ENCODE measurements at regions not wholly inside any gene's neighbourhood (a gene's known extent, or its start where the extent isn't known, plus 50 kb on each side); places are given as distances from the start of the nearest gene placed in this dataset.

DNA sequence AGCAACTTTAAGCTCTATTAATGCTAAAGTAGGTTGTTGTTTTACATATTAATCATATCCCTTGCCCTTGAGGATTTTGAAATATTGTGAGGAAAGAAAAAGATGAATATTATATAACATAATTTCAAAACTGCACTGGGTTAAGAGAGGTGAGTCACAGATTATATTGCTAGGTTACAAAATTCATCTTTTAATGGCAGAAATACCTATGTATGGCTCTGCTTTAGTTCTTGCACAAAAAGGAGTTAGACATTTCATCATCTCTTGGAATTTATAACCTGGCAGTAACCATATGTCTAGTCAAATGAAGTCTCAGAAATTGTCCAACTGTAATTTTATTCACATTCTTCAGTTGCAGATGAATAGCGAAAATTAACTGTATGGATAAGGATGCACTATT is 2041.1 kb downstream of the OLFM4 start:
- H3K36me3 ChIP-seq (replicated peaks in 1 of 2; ENCODE audit: insufficient read depth in 1 of 2, low read depth in 2 of 2): no peaks in the 10 kb centered on the region
- no peaks in the 10 kb centered on the region for H3K27me3 ChIP-seq
- no peak overlapping the region for H3K4me3 ChIP-seq
- WGBS, 2 donors: 85 to 94% methylated on average over 1 of the region's 1 CpG
- ATAC-seq: no peak
- intact Hi-C loops (cut with DNase I): no loop called here
- H3K27ac ChIP-seq: no peak overlapping the region
- TF ChIP-seq, protein P1, sequence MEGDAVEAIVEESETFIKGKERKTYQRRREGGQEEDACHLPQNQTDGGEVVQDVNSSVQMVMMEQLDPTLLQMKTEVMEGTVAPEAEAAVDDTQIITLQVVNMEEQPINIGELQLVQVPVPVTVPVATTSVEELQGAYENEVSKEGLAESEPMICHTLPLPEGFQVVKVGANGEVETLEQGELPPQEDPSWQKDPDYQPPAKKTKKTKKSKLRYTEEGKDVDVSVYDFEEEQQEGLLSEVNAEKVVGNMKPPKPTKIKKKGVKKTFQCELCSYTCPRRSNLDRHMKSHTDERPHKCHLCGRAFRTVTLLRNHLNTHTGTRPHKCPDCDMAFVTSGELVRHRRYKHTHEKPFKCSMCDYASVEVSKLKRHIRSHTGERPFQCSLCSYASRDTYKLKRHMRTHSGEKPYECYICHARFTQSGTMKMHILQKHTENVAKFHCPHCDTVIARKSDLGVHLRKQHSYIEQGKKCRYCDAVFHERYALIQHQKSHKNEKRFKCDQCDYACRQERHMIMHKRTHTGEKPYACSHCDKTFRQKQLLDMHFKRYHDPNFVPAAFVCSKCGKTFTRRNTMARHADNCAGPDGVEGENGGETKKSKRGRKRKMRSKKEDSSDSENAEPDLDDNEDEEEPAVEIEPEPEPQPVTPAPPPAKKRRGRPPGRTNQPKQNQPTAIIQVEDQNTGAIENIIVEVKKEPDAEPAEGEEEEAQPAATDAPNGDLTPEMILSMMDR (IDR thresholded peaks at IDR 0.05): no peak
- TF ChIP-seq POLR2A (IDR thresholded peaks at IDR 0.05): no peak
- no peaks in the 10 kb centered on the region for H3K4me1 ChIP-seq
- DNase-seq: no peak
- H3K9me3 ChIP-seq: no peaks in the 10 kb centered on the region

DNA sequence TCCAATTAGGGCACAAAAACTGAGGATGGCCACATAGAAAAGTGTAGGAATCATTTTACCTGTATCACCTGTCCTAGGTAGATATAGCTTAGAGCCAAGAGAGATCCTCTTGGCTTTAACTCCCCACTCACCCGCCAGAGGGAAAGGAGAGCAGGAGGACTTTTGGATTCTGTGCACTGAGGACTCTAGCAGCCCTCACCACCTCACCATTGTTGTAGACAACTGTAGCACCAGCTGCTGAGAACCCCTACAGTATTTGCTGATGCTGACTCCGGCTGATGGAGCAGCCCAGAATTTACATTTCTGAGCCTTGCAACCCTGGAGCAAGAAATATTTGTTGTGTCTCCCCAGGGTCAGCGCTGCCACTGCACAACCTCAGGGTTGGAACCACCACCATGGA is 2044.4 kb downstream of the OLFM4 start:
- ATAC-seq (no peak), DNase-seq (no peak)
- Histone ChIP-seq H3K27me3 (no peaks in the 10 kb centered on the region), H3K4me3 (no peak overlapping the region), H3K4me1 (no peaks in the 10 kb centered on the region), H3K27ac (no peak overlapping the region), H3K9me3 (no peaks in the 10 kb centered on the region), H3K36me3 (replicated peaks in 1 of 2; ENCODE audit: insufficient read depth in 1 of 2, low read depth in 2 of 2) (no peaks in the 10 kb centered on the region)
- WGBS, 2 donors: 83 to 87% methylated on average over 3 of the region's 3 CpGs
- no peak for TF ChIP-seq POLR2A (IDR thresholded peaks at IDR 0.05)
- TF ChIP-seq, protein P1 (IDR thresholded peaks at IDR 0.05): no peak
- intact Hi-C loops (cut with DNase I): no loop called here

DNA sequence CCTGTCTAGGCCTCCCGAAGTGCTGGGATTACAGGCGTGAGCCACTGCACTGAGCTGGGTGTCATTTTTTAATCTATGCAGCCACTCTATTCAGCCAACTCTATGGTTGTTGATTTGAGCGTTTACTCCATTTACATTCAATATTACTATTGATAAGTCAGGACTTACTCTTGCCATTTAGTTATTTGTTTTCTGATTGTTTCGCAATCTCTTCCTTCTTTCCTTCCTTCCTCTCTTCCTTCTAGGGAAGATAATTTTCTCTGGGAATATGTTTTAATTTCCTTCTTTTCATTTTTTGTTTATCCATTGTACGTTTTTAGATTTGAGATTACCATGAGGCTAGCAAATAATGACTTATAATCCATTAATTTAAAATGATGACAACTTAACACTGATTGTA is 2056.0 kb downstream of the OLFM4 start:
- H3K27ac ChIP-seq: no peak overlapping the region
- DNase-seq (no peak), ATAC-seq (no peak)
- TF ChIP-seq, protein P1 (IDR thresholded peaks at IDR 0.05): no peak
- no peak for TF ChIP-seq POLR2A (IDR thresholded peaks at IDR 0.05)
- no peaks in the 10 kb centered on the region for H3K9me3 ChIP-seq
- no peaks in the 10 kb centered on the region for H3K4me1 ChIP-seq
- WGBS, 2 donors: 61 to 70% methylated on average over 4 to 5 of the region's 5 CpGs
- intact Hi-C loops (cut with DNase I): no loop called here
- no peak overlapping the region for H3K4me3 ChIP-seq
- H3K27me3 ChIP-seq: no peaks in the 10 kb centered on the region
- no peaks in the 10 kb centered on the region for H3K36me3 ChIP-seq (replicated peaks in 1 of 2; ENCODE audit: insufficient read depth in 1 of 2, low read depth in 2 of 2)

DNA sequence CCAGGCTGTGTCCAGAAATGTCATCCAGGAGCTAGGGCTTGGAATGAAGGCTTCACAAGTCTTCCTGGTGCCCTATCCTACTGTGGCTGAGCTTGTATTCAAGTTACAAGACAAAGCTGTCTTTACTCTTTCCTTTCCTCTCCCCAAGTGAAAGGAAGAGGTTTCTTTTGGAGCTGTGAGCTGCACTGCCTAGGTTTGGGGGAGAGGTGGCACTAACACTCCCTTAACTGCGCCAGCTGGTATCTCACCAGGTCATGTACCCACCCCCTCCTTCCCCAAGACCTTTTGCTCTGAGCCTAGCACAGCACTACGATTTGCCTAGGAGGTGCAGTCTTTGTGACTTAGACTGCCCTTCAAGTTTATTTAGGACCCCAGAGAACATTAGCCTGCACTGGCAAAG is 2053.6 kb upstream of the PRR20A start:
- DNase-seq (no peak), ATAC-seq (no peak)
- 62 to 100% methylated on average over 1 to 2 of the region's 2 CpGs for WGBS, 2 donors
- Histone ChIP-seq H3K4me3 (no peak overlapping the region), H3K36me3 (replicated peaks in 1 of 2; ENCODE audit: insufficient read depth in 1 of 2, low read depth in 2 of 2) (no peaks in the 10 kb centered on the region), H3K9me3 (no peaks in the 10 kb centered on the region), H3K4me1 (no peaks in the 10 kb centered on the region), H3K27ac (no peak overlapping the region), H3K27me3 (no peaks in the 10 kb centered on the region)
- intact Hi-C loops (cut with DNase I): no loop called here
- no peak for TF ChIP-seq POLR2A (IDR thresholded peaks at IDR 0.05)
- TF ChIP-seq, protein P1 (IDR thresholded peaks at IDR 0.05): no peak

DNA sequence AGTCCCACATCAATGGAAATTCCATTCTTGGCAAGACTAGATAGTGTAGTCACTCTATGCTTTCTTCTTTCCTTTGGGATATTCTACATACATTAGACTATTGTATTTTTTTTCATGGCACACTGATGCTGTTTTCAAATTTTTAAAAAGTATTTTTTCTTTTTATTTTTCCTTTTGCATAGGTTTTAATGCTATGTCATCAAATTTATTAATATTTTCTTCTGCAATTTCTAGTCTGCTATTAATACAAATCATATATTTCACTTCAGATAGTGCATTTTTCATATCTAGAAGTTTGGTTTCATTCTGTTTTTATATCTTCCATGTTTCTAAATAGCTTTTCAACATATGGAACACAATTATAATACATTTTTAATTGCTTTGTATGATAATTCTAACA is 2050.1 kb upstream of the PRR20A start:
- TF ChIP-seq POLR2A (IDR thresholded peaks at IDR 0.05): no peak
- TF ChIP-seq, protein P1 (IDR thresholded peaks at IDR 0.05): no peak
- Histone ChIP-seq H3K4me3 (no peak overlapping the region), H3K27ac (no peak overlapping the region), H3K9me3 (no peaks in the 10 kb centered on the region), H3K36me3 (replicated peaks in 1 of 2; ENCODE audit: insufficient read depth in 1 of 2, low read depth in 2 of 2) (no peaks in the 10 kb centered on the region), H3K27me3 (no peaks in the 10 kb centered on the region), H3K4me1 (no peaks in the 10 kb centered on the region)
- no peak for ATAC-seq
- no peak for DNase-seq
- intact Hi-C loops (cut with DNase I): no loop called here
